Panc1 (cell line): ENCODE measurements at regions not wholly inside any gene's neighbourhood (a gene's known extent, or its start where the extent isn't known, plus 50 kb on each side); places are given as distances from the start of the nearest gene placed in this dataset.

Experiments used
- ATAC-seq: fragments of 200-7000 bp; cut with Tn5 transposase; 2 replicates; pipeline ENCODE4 v1.9.1; 2020; ENCODE audit warnings: mild to moderate bottlenecking, moderate library complexity
- BruUV-seq: library from RNA; stranded (reverse); fragments of 400-500 nt; replicated peaks from 2 replicates; lab custom pipeline; 2021; lab: Mats Ljungman, UMichigan
- CTCF ChIA-PET: fragments of 300-600 bp; sonication (Branson Sonifier 250); formaldehyde crosslinking; loops from one replicate; lab custom pipeline; 2022; ENCODE audit warnings: antibody characterized with exemption; lab: Charles Lee
- POLR2A ChIA-PET: fragments of 300-600 bp; sonication (Branson Sonifier 250); formaldehyde crosslinking; loops from one replicate; lab custom pipeline; 2022; ENCODE audit warnings: antibody characterized with exemption; lab: Charles Lee
- DNase-seq: peaks from one replicate; pipeline ENCODE4 v3.0.0-alpha.2; 2010; ENCODE audit warnings: low read depth, low spot score
- H3K27ac ChIP-seq: 2 replicates; pipeline ENCODE4 v1.5.1; 2011; ENCODE audit warnings: mild to moderate bottlenecking, low read length, inconsistent platforms
- H3K27me3 ChIP-seq: fragments of 200-500 bp; sonication (Bioruptor generic); 2 replicates; pipeline ENCODE4 v1.6.0; 2014; ENCODE audit warnings: low read length, inconsistent platforms; ENCODE audit not compliant: control insufficient read depth, insufficient read depth
- H3K36me3 ChIP-seq: fragments of 200-500 bp; sonication (Bioruptor generic); 2 replicates; pipeline ENCODE4 v1.5.1; 2014; ENCODE audit warnings: inconsistent platforms, mild to moderate bottlenecking, low read length, moderate library complexity; ENCODE audit not compliant: control insufficient read depth, insufficient read depth
- H3K4me1 ChIP-seq: 2 replicates; pipeline ENCODE4 v1.5.1; 2011; ENCODE audit warnings: inconsistent platforms, mild to moderate bottlenecking, low read length, moderate library complexity; ENCODE audit not compliant: control insufficient read depth, insufficient read depth
- H3K4me3 ChIP-seq, 2 experiments: 2 replicates each; pipeline ENCODE4 v1.5.1; 2011 to 2012; ENCODE audit warnings: low read depth in 2 of 2, low read length in 2 of 2, mild to moderate bottlenecking in 2 of 2, inconsistent platforms in 1 of 2, moderate library complexity in 1 of 2
- H3K9me3 ChIP-seq: fragments of 200-500 bp; sonication (Bioruptor generic); 2 replicates; pipeline ENCODE4 v1.5.1; 2014; ENCODE audit warnings: low read depth, mild to moderate bottlenecking, inconsistent platforms, low read length, moderate library complexity; ENCODE audit not compliant: control insufficient read depth, insufficient read depth
- POLR2AphosphoS5 ChIP-seq: IDR thresholded peaks from 2 replicates; pipeline ENCODE4 v1.6.1; 2012; ENCODE audit warnings: mild to moderate bottlenecking, low read depth, low read length, moderate library complexity
- REST ChIP-seq, 2 experiments: IDR thresholded peaks; 2 replicates each; pipeline ENCODE4 v1.6.1; 2011 to 2012; ENCODE audit warnings: low read depth in 2 of 2, control low read depth in 1 of 2, low read length in 1 of 2, mild to moderate bottlenecking in 1 of 2, moderate library complexity in 1 of 2; ENCODE audit not compliant: insufficient read depth in 1 of 2
- SIN3A ChIP-seq: IDR thresholded peaks from 2 replicates; pipeline ENCODE4 v1.6.1; 2012; ENCODE audit warnings: low read depth, mild to moderate bottlenecking, low read length, moderate library complexity, borderline replicate concordance; ENCODE audit not compliant: insufficient read depth
- TCF7L2 ChIP-seq: IDR thresholded peaks from 2 replicates; pipeline ENCODE4 v1.6.1; 2011; ENCODE audit warnings: mild to moderate bottlenecking, low read depth, low read length, inconsistent platforms
- in situ Hi-C: cut with HindIII; loops from 2 replicates; pipeline ENCODE4 v1.10.0; 2016; ENCODE audit warnings: low sequenced_read_pairs, low pct_unique_long_range_greater_than_20kb
- intact Hi-C: fragments of 100-400 bp; cut with micrococcal nuclease; formaldehyde crosslinking; loops from one replicate; pipeline ENCODE4 v1.10.0; 2022; ENCODE audit not compliant: unreplicated experiment
- TF ChIP-seq, protein P1 (sequence below): fragments of 450-650 bp; IDR thresholded peaks from 2 replicates; pipeline ENCODE4 v1.5.1; 2017; ENCODE audit warnings: mild to moderate bottlenecking

GRCh38 chr21:16033193-16033592 is 303.4 kb downstream of the USP25 start:
- no peak for DNase-seq

GRCh38 chr21:16034446-16035190 is 304.8 kb downstream of the USP25 start:
- Histone ChIP-seq H3K4me1 (no peaks in the 10 kb centered on the region), H3K36me3 (no peaks in the 10 kb centered on the region), H3K27me3 (no peaks in the 10 kb centered on the region), H3K27ac (no peak overlapping the region), H3K9me3 (no peaks in the 10 kb centered on the region), H3K4me3 (no peak overlapping the region)
- in situ Hi-C loops (no loop called here), intact Hi-C loops (no loop called here)
- ATAC-seq: no peak
- ChIA-PET CTCF (no interaction called here), POLR2A (no interaction called here)
- TF ChIP-seq POLR2AphosphoS5 (no peak), SIN3A (no peak), REST (IDR thresholded peaks at IDR 0.05; ENCODE audit: insufficient read depth in 1 of 2, low read depth in 2 of 2, low read length in 1 of 2) (no peak)
- TF ChIP-seq, protein P1, sequence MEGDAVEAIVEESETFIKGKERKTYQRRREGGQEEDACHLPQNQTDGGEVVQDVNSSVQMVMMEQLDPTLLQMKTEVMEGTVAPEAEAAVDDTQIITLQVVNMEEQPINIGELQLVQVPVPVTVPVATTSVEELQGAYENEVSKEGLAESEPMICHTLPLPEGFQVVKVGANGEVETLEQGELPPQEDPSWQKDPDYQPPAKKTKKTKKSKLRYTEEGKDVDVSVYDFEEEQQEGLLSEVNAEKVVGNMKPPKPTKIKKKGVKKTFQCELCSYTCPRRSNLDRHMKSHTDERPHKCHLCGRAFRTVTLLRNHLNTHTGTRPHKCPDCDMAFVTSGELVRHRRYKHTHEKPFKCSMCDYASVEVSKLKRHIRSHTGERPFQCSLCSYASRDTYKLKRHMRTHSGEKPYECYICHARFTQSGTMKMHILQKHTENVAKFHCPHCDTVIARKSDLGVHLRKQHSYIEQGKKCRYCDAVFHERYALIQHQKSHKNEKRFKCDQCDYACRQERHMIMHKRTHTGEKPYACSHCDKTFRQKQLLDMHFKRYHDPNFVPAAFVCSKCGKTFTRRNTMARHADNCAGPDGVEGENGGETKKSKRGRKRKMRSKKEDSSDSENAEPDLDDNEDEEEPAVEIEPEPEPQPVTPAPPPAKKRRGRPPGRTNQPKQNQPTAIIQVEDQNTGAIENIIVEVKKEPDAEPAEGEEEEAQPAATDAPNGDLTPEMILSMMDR: no peak
- BruUV-seq: no TSS peak
- no peak for DNase-seq

More at GRCh38 chr21:16033193-16033592, 303.4 kb downstream of the USP25 start:
- ATAC-seq: no peak
- H3K27me3 ChIP-seq: no peaks in the 10 kb centered on the region
- no peaks in the 10 kb centered on the region for H3K9me3 ChIP-seq
- in situ Hi-C loops (no loop called here), intact Hi-C loops (no loop called here)
- no peak overlapping the region for H3K4me3 ChIP-seq
- ChIA-PET CTCF (no interaction called here), POLR2A (no interaction called here)
- BruUV-seq: no TSS peak
- no peaks in the 10 kb centered on the region for H3K36me3 ChIP-seq
- H3K4me1 ChIP-seq: no peaks in the 10 kb centered on the region
- H3K27ac ChIP-seq: no peak overlapping the region
- TF ChIP-seq POLR2AphosphoS5: no peak

DNA sequence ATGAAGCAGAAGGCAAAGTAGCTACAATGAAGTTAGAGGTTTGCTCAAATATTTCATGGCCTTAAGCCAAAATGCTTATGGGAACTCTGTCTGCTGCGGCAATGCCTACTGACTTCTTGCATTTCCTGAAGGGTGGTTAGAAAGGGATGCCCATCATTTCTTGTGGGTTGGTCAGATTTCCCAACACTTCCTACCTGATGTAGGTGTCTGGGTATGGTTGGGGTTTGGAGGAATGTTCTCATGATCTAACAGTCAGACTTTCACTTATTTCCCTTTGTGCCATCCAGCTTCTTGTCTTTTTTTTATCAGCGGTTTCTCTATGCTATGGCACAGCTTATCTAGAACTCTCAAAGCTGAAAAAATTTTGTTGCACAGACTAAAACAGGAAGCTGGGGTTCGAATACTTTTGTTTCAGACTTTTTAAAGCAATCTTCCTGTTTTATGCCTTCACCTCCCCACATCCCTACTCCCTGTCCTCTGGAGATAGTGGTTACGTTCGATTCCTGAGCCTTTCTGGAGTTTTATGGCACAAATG is 307.7 kb downstream of the USP25 start:
- intact Hi-C loops: no loop called here
- Histone ChIP-seq H3K9me3 (no peaks in the 10 kb centered on the region), H3K36me3 (no peaks in the 10 kb centered on the region), H3K4me1 (no peaks in the 10 kb centered on the region), H3K4me3 (no peak overlapping the region), H3K27ac (no peak overlapping the region), H3K27me3 (no peaks in the 10 kb centered on the region)
- in situ Hi-C loops: no loop called here
- ATAC-seq (no peak), DNase-seq (no peak)
- no TSS peak for BruUV-seq
- ChIA-PET CTCF (no interaction called here), POLR2A (no interaction called here)
- TF ChIP-seq, protein P1: no peak
- TF ChIP-seq TCF7L2 (no peak), POLR2AphosphoS5 (no peak), SIN3A (no peak), REST (IDR thresholded peaks at IDR 0.05; ENCODE audit: insufficient read depth in 1 of 2, low read depth in 2 of 2, low read length in 1 of 2) (no peak)
